Mesenchymal stem cell (in vitro differentiated cells and primary cell): ENCODE measurements at regions not wholly inside any gene's neighbourhood (a gene's known extent, or its start where the extent isn't known, plus 50 kb on each side); places are given as distances from the start of the nearest gene placed in this dataset.

ENCODE experiments used
- DNase-seq: peaks from one replicate; pipeline ENCODE4 v3.0.0-alpha.2; 2013
- H2AFZ ChIP-seq: one replicate; pipeline ENCODE4 v1.6.1; 2013; ENCODE audit warnings: low read depth, mild to moderate bottlenecking, control low read depth, inconsistent platforms, low read length, moderate library complexity
- H2AK5ac ChIP-seq: 2 replicates; pipeline ENCODE4 v1.6.1; 2013; ENCODE audit warnings: low read length, moderate library complexity, mild to moderate bottlenecking, inconsistent platforms; ENCODE audit not compliant: severe bottlenecking
- H2BK120ac ChIP-seq: one replicate; pipeline ENCODE4 v1.6.1; 2013; ENCODE audit warnings: low read depth, mild to moderate bottlenecking, inconsistent platforms, low read length, moderate library complexity
- H2BK12ac ChIP-seq, 2 experiments: one replicate each; pipeline ENCODE4 v1.6.1; 2013; ENCODE audit warnings: inconsistent platforms in 2 of 2, low read length in 2 of 2, mild to moderate bottlenecking in 2 of 2, moderate library complexity in 2 of 2, control low read depth in 1 of 2
- H2BK15ac ChIP-seq: one replicate; pipeline ENCODE4 v1.6.1; 2013; ENCODE audit warnings: mild to moderate bottlenecking, low read depth, inconsistent platforms; ENCODE audit not compliant: poor library complexity, severe bottlenecking
- H2BK5ac ChIP-seq: 2 replicates; pipeline ENCODE4 v1.6.1; 2013; ENCODE audit warnings: low read depth, mild to moderate bottlenecking, low read length, control low read depth, inconsistent platforms; ENCODE audit not compliant: poor library complexity, severe bottlenecking
- H3K14ac ChIP-seq, 2 experiments: one replicate each; pipeline ENCODE4 v1.6.1; 2013; ENCODE audit warnings: inconsistent platforms in 2 of 2, low read length in 2 of 2, control low read depth in 1 of 2, mild to moderate bottlenecking in 1 of 2, moderate library complexity in 1 of 2
- H3K18ac ChIP-seq, 2 experiments: one replicate each; pipeline ENCODE4 v1.6.1; 2013; ENCODE audit warnings: inconsistent platforms in 2 of 2, low read length in 2 of 2, control low read depth in 1 of 2, low read depth in 1 of 2, mild to moderate bottlenecking in 1 of 2
- H3K23ac ChIP-seq, 2 experiments: one replicate each; pipeline ENCODE4 v1.6.1; 2013; ENCODE audit warnings: inconsistent platforms in 2 of 2, low read length in 2 of 2, mild to moderate bottlenecking in 2 of 2, moderate library complexity in 2 of 2, control low read depth in 1 of 2
- H3K27ac ChIP-seq: 2 replicates; pipeline ENCODE4 v1.5.1; 2013; ENCODE audit warnings: mild to moderate bottlenecking, moderate library complexity, low read length, control low read depth, inconsistent platforms; ENCODE audit not compliant: poor library complexity, severe bottlenecking
- H3K27me3 ChIP-seq, 2 experiments: 2 replicates each; pipeline versions ENCODE4 v1.6.1 to v1.7.0; 2013; ENCODE audit warnings: low read length in 2 of 2, mild to moderate bottlenecking in 2 of 2, moderate library complexity in 2 of 2, control low read depth in 1 of 2, inconsistent platforms in 1 of 2; ENCODE audit not compliant: control insufficient read depth in 1 of 2, insufficient read depth in 1 of 2
- H3K36me3 ChIP-seq, 2 experiments: 2 replicates each; pipeline versions ENCODE4 v1.6.1 to v1.7.0; 2013; ENCODE audit warnings: low read length in 2 of 2, control low read depth in 1 of 2, inconsistent platforms in 1 of 2, low read depth in 1 of 2, mild to moderate bottlenecking in 1 of 2; ENCODE audit not compliant: insufficient read depth in 2 of 2, control insufficient read depth in 1 of 2
- H3K4ac ChIP-seq, 2 experiments: one replicate each; pipeline ENCODE4 v1.6.1; 2013; ENCODE audit warnings: inconsistent platforms in 2 of 2, low read length in 2 of 2, mild to moderate bottlenecking in 2 of 2, moderate library complexity in 2 of 2, control low read depth in 1 of 2, low read depth in 1 of 2
- H3K4me1 ChIP-seq: 2 replicates; pipeline ENCODE4 v1.6.1; 2013; ENCODE audit warnings: low read depth, low read length, control low read depth; ENCODE audit not compliant: control insufficient read depth, insufficient read depth
- H3K4me2 ChIP-seq: 2 replicates; pipeline ENCODE4 v1.6.1; 2013; ENCODE audit warnings: low read length, mild to moderate bottlenecking, inconsistent platforms; ENCODE audit not compliant: poor library complexity, severe bottlenecking
- H3K4me3 ChIP-seq, 2 experiments: 2 replicates each; pipeline versions ENCODE4 v1.5.1 to v1.7.0; 2013; ENCODE audit warnings: low read length in 2 of 2, mild to moderate bottlenecking in 2 of 2, control low read depth in 1 of 2, low read depth in 1 of 2; ENCODE audit not compliant: insufficient read depth in 1 of 2
- H3K79me1 ChIP-seq: replicated peaks from 2 replicates; pipeline ENCODE4 v1.6.1; 2013; ENCODE audit warnings: mild to moderate bottlenecking, control low read depth, low read length, inconsistent platforms; ENCODE audit not compliant: poor library complexity, severe bottlenecking
- H3K9ac ChIP-seq: 2 replicates; pipeline ENCODE4 v1.7.0; 2013; ENCODE audit warnings: mild to moderate bottlenecking, low read length, moderate library complexity
- H3K9me3 ChIP-seq: 2 replicates; pipeline ENCODE4 v1.7.0; 2013; ENCODE audit warnings: mild to moderate bottlenecking, low read length; ENCODE audit not compliant: control insufficient read depth
- H4K8ac ChIP-seq: one replicate; pipeline ENCODE4 v1.6.1; 2013; ENCODE audit warnings: inconsistent platforms, mild to moderate bottlenecking, low read length, moderate library complexity
- H4K91ac ChIP-seq: one replicate; pipeline ENCODE4 v1.6.1; 2013; ENCODE audit warnings: mild to moderate bottlenecking, low read length, inconsistent platforms
- WGBS: methylation state at CpG from one replicate; pipeline ENCODE4 v1.1.7; 2013; ENCODE audit warnings: mixed read lengths; 5-methylcytosine and 5-hydroxymethylcytosine counted together

DNA sequence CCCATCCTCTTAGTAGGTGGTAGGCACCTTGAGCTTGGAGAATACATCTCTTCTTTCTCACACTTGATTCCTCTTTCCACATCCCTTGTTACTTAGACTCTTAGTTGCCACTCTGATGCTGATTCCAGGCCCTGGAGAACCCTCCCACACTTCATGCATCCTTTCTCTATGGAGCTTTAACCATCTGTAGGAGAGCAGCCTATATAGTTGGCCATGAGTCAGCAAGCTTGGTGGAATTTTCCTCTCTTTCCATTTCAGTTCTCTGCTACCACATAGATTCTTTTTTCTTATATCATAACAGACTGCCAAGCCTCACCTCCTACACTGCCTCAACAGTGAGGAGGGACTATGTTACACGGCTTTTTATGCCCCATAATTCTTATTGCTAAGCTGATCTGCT lies 851.6 kb upstream of the CDH2 start:
- Histone ChIP-seq H2BK120ac (no peak overlapping the region), H3K9ac (no peak overlapping the region), H4K8ac (no peak overlapping the region), H3K14ac (no peak overlapping the region), H3K27me3 (no peaks in the 10 kb centered on the region), H3K18ac (no peak overlapping the region), H2BK15ac (no peak overlapping the region), H2AK5ac (no peak overlapping the region), H3K4me2 (no peak overlapping the region), H3K4me1 (no peaks in the 10 kb centered on the region), H2BK12ac (no peak overlapping the region), H3K36me3 (no peaks in the 10 kb centered on the region), H2BK5ac (no peak overlapping the region), H2AFZ (no peak overlapping the region), H3K23ac (no peak overlapping the region), H3K27ac (no peak overlapping the region), H3K79me1 (no peaks in the 10 kb centered on the region), H4K91ac (no peak overlapping the region), H3K4me3 (no peak overlapping the region), H3K4ac (no peak overlapping the region), H3K9me3 (no peaks in the 10 kb centered on the region)
- no peak for DNase-seq
- 60% methylated on average over 1 of the region's 1 CpG for WGBS

DNA sequence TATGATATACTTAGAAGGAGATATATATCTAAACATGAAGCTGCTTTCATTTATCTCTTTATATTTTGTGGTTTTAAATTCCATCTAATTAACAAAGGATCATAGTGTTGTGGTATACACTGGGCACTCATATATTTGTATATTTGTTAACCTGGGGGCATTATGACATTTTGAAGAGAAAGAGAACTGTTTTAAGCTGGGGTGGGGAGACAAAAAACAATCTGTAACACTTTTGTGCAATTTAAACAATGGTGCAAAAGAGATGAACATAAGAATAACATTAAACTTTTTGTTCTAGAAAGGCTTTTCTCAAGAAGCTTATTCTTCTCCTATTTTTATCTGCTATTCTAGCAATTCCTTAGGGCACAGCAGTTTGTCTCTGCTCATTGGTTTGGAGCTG lies 842.0 kb upstream of the CDH2 start:
- Histone ChIP-seq H3K14ac (no peak overlapping the region), H3K18ac (no peak overlapping the region), H3K27ac (no peak overlapping the region), H2BK12ac (no peak overlapping the region), H3K36me3 (no peaks in the 10 kb centered on the region), H3K4me2 (no peak overlapping the region), H4K8ac (no peak overlapping the region), H3K79me1 (no peaks in the 10 kb centered on the region), H2BK15ac (no peak overlapping the region), H2BK5ac (no peak overlapping the region), H3K9me3 (no peaks in the 10 kb centered on the region), H3K23ac (no peak overlapping the region), H3K4ac (no peak overlapping the region), H3K4me1 (no peaks in the 10 kb centered on the region), H2AFZ (no peak overlapping the region), H3K27me3 (no peaks in the 10 kb centered on the region), H3K4me3 (no peak overlapping the region), H2BK120ac (no peak overlapping the region), H3K9ac (no peak overlapping the region), H4K91ac (no peak overlapping the region), H2AK5ac (no peak overlapping the region)
- no peak for DNase-seq

DNA sequence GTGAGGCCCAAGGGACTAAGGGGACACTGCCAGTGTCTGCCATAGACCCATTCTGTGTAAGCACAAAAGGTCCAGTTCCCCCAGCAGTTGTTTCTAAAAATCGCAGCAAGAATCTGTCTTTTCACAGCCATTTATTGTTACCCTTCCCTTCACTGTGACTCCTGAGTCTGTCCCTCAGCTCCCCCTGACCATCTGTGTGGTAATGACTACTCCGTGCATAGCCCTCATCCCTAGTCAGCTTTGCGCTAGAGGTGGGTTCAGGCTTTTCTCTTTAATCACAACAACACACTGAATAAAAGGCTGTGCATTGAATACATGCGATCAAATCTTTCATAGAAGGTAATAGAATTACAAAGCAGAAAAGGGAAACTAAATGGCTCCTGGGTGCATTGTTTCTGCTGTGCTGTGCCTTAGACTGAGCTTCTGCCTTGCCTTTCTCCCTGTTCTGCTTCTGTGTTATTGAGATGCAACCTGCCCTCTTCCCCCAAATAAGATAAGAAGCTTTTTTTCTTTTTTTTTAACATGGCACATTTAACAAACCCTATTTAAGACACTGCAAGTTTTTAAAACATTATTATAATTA lies 836.0 kb upstream of the CDH2 start:
- H3K4me1 ChIP-seq = no peaks in the 10 kb centered on the region
- no peak overlapping the region for H3K27ac ChIP-seq
- H2AK5ac ChIP-seq = no peak overlapping the region
- no peaks in the 10 kb centered on the region for H3K79me1 ChIP-seq
- H3K9ac ChIP-seq = no peak overlapping the region
- H2BK120ac ChIP-seq = no peak overlapping the region
- no peaks in the 10 kb centered on the region for H3K27me3 ChIP-seq
- no peak overlapping the region for H3K14ac ChIP-seq
- 98% methylated on average over 3 of the region's 4 CpGs for WGBS
- H2AFZ ChIP-seq = no peak overlapping the region
- no peaks in the 10 kb centered on the region for H3K9me3 ChIP-seq
- no peak overlapping the region for H2BK15ac ChIP-seq
- H3K18ac ChIP-seq = no peak overlapping the region
- H3K4ac ChIP-seq = no peak overlapping the region
- H3K36me3 ChIP-seq = no peaks in the 10 kb centered on the region
- no peak overlapping the region for H2BK12ac ChIP-seq
- H4K91ac ChIP-seq = no peak overlapping the region
- H3K23ac ChIP-seq = no peak overlapping the region
- DNase-seq = no peak
- no peak overlapping the region for H2BK5ac ChIP-seq
- no peak overlapping the region for H4K8ac ChIP-seq
- H3K4me3 ChIP-seq = no peak overlapping the region
- H3K4me2 ChIP-seq = no peak overlapping the region

DNA sequence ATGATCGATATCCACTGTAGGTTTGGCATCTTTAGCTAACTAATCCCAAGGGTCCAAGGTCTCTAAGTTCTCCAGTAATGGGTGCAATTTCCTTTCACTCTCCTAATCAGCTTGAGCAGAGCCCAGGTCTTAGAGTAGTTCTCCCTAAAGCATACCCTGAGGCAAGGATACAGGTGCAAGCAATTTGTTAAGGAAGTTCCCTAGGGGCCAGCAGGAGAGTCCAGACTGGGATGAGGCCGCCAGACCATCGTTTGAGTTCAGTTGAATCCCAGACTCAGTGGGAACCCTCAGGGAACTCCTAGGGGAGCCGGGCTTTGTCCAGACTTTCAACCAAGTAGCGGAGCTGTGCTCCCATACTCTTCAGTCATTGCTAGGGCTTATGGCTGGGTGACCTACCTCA lies 835.4 kb upstream of the CDH2 start:
- Histone ChIP-seq H2BK12ac (no peak overlapping the region), H3K36me3 (no peaks in the 10 kb centered on the region), H3K14ac (no peak overlapping the region), H4K91ac (no peak overlapping the region), H3K18ac (no peak overlapping the region), H3K79me1 (no peaks in the 10 kb centered on the region), H3K9me3 (no peaks in the 10 kb centered on the region), H2AFZ (no peak overlapping the region), H3K4me3 (no peak overlapping the region), H2BK120ac (no peak overlapping the region), H2AK5ac (no peak overlapping the region), H3K4ac (no peak overlapping the region), H2BK5ac (no peak overlapping the region), H3K27me3 (no peaks in the 10 kb centered on the region), H3K9ac (no peak overlapping the region), H3K4me1 (no peaks in the 10 kb centered on the region), H2BK15ac (no peak overlapping the region), H3K27ac (no peak overlapping the region), H4K8ac (no peak overlapping the region), H3K4me2 (no peak overlapping the region), H3K23ac (no peak overlapping the region)
- WGBS = 86% methylated on average over 5 of the region's 5 CpGs
- DNase-seq = no peak
